Mammary epithelial cell (primary cell): ENCODE measurements at regions not wholly inside any gene's neighbourhood (a gene's known extent, or its start where the extent isn't known, plus 50 kb on each side); places are given as distances from the start of the nearest gene placed in this dataset.

Source experiments
- CTCF ChIP-seq, 2 donors: IDR thresholded peaks in 1 of 2; conservative IDR thresholded peaks in 1 of 2; 2 replicates each; pipeline ENCODE4 v1.5.1; 2011 to 2012; ENCODE audit warnings: inconsistent platforms in 2 of 2, low read length in 2 of 2, mild to moderate bottlenecking in 2 of 2, control low read depth in 1 of 2, low read depth in 1 of 2; ENCODE audit not compliant: insufficient read depth in 1 of 2; ENCODE audit errors: extremely low read depth in 1 of 2
- EZH2 ChIP-seq: IDR thresholded peaks from 2 replicates; pipeline ENCODE4 v1.6.1; 2012; ENCODE audit warnings: low read length, inconsistent platforms, borderline replicate concordance

GRCh38 chr2:59826177-59826576, 727.3 kb downstream of the BCL11A start:
- TF ChIP-seq CTCF (conservative IDR thresholded peaks at IDR 0.05 in 1 of 2, IDR thresholded peaks at IDR 0.05 in 1 of 2; ENCODE audit: extremely low read depth in 1 of 2, insufficient read depth in 1 of 2, low read depth in 1 of 2, low read length in 2 of 2) (no peak), EZH2 (no peak)
